Kidney (tissue), 13 donors: ENCODE measurements at regions not wholly inside any gene's neighbourhood (a gene's known extent, or its start where the extent isn't known, plus 50 kb on each side); places are given as distances from the start of the nearest gene placed in this dataset.

Source experiments
- DNase-seq, 5 donors: peaks; one replicate each; pipeline ENCODE4 v3.0.0-alpha.2; 2013 to 2020
- FAIRE-seq: peaks from 2 replicates; lab custom pipeline; 2012; peaks lifted over from hg19 to GRCh38; lab: Jason Lieb, UNC
- H3K27ac ChIP-seq, 2 donors: one replicate each; pipeline ENCODE4 v1.7.0; 2013; ENCODE audit warnings: low read depth in 2 of 2, low read length in 2 of 2, inconsistent platforms in 1 of 2
- H3K27me3 ChIP-seq: one replicate; pipeline ENCODE4 v1.7.1; 2013; ENCODE audit warnings: low read length, inconsistent platforms; ENCODE audit not compliant: control insufficient read depth, insufficient read depth
- H3K36me3 ChIP-seq, 3 donors: one replicate each; pipeline versions ENCODE4 v1.7.0 to v1.7.1; 2013; ENCODE audit warnings: low read length in 3 of 3, control low read depth in 1 of 3, inconsistent platforms in 1 of 3; ENCODE audit not compliant: insufficient read depth in 3 of 3, control insufficient read depth in 2 of 3
- H3K4me1 ChIP-seq, 3 donors: one replicate each; pipeline versions ENCODE4 v1.7.0 to v1.7.1; 2013; ENCODE audit warnings: low read length in 3 of 3, inconsistent platforms in 1 of 3, low read depth in 1 of 3; ENCODE audit not compliant: control insufficient read depth in 2 of 3, insufficient read depth in 2 of 3
- H3K4me3 ChIP-seq, 3 donors: one replicate each; pipeline versions ENCODE4 v1.7.0 to v1.8.1; 2013; ENCODE audit warnings: low read length in 3 of 3, control low read depth in 1 of 3, inconsistent platforms in 1 of 3
- H3K9ac ChIP-seq, 3 donors: one replicate each; pipeline versions ENCODE4 v1.7.0 to v1.7.1; 2013; ENCODE audit warnings: low read length in 3 of 3, control low read depth in 1 of 3, inconsistent platforms in 1 of 3
- H3K9me3 ChIP-seq, 3 donors: one replicate each; pipeline versions ENCODE4 v1.7.0 to v1.7.1; 2013; ENCODE audit warnings: low read length in 3 of 3, control low read depth in 1 of 3, inconsistent platforms in 1 of 3; ENCODE audit not compliant: control insufficient read depth in 2 of 3, insufficient read depth in 1 of 3
- intact Hi-C: fragments of 100-400 bp; cut with DNase I; formaldehyde crosslinking; loops from one replicate; pipeline ENCODE4 v1.11.1; 2022
- TF ChIP-seq, protein P1 (sequence below): IDR thresholded peaks from 3 replicates; pipeline ENCODE4 v1.5.1; 2012; ENCODE audit warnings: mild to moderate bottlenecking, moderate library complexity, borderline replicate concordance; ENCODE audit not compliant: insufficient read depth; ENCODE audit errors: extremely low read depth
- donor health status: control.
- donor health status: control.
- donor health status: control.
- donor health status: control.
- donor health status: control.
- donor health status: DM: yes; HTN: yes; CAD: no.
- donor health status: Normal renal cell carcinoma (clear cell type).

DNA sequence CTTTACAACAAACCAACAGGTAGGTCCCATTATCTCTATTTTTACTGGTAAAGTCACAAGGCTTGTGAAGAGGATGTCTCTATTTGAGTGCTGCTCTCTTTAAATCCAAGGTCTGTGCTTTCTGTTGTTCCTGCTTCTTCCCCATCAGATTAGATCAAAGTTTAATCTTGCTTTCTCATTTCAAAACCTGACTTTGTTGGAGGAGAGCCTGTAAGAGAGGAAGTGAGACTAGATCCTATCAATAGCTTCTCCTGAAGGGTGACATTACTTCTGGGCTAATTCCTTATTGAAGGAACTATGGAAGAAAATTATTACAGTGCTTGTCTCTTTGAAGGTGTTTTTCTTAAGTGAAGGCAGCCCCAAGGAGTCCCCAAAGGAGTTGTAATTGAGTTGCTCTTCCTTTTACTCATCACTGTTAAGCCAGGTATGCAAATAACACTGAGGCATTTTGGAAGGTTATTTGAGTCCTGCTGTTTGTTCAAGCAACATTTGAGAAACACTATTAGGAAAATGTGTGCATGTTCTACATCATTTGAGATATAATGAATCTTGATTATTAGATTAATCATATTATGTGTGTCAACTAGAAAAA is 146.2 kb upstream of the MBL2 start:
- Histone ChIP-seq H3K36me3 (no peaks in the 10 kb centered on the region), H3K4me1 (no peaks in the 10 kb centered on the region), H3K9ac (no peak overlapping the region), H3K4me3 (no peak overlapping the region), H3K27me3 (no peaks in the 10 kb centered on the region), H3K9me3 (no peaks in the 10 kb centered on the region), H3K27ac (no peak overlapping the region)
- TF ChIP-seq, protein P1, sequence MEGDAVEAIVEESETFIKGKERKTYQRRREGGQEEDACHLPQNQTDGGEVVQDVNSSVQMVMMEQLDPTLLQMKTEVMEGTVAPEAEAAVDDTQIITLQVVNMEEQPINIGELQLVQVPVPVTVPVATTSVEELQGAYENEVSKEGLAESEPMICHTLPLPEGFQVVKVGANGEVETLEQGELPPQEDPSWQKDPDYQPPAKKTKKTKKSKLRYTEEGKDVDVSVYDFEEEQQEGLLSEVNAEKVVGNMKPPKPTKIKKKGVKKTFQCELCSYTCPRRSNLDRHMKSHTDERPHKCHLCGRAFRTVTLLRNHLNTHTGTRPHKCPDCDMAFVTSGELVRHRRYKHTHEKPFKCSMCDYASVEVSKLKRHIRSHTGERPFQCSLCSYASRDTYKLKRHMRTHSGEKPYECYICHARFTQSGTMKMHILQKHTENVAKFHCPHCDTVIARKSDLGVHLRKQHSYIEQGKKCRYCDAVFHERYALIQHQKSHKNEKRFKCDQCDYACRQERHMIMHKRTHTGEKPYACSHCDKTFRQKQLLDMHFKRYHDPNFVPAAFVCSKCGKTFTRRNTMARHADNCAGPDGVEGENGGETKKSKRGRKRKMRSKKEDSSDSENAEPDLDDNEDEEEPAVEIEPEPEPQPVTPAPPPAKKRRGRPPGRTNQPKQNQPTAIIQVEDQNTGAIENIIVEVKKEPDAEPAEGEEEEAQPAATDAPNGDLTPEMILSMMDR: no peak
- DNase-seq: no peak
- FAIRE-seq: no peak
- intact Hi-C loops: no loop called here

GRCh38 chr10:52915391-52915790 is 142.8 kb upstream of the MBL2 start:
- FAIRE-seq (no peak), DNase-seq (no peak)

DNA sequence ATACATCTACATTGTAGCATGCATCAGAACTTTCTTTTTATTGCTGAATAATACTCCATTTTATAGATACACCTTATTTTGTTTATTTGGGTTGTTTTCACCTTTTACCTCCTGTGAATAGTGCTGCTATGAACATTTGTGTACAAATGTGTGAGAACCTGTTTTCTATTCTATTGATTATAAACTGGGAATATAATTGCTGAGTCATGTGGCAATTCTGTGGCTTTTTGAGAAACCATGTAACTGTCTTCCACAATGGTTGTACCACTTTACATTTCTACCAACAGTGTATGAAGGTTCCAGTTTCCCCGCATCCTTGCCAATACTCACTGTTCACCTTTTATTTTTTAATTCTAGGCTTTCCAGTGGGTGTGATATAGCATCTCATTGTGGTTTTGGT is 138.6 kb upstream of the MBL2 start:
- no peak overlapping the region for H3K4me3 ChIP-seq
- no peaks in the 10 kb centered on the region for H3K27me3 ChIP-seq
- no peaks in the 10 kb centered on the region for H3K4me1 ChIP-seq
- no peak for FAIRE-seq
- DNase-seq: no peak
- TF ChIP-seq, protein P1: no peak
- no peak overlapping the region for H3K9ac ChIP-seq
- H3K36me3 ChIP-seq: no peaks in the 10 kb centered on the region
- H3K9me3 ChIP-seq: no peaks in the 10 kb centered on the region
- intact Hi-C loops: no loop called here
- no peak overlapping the region for H3K27ac ChIP-seq

More at GRCh38 chr10:52915391-52915790, 142.8 kb upstream of the MBL2 start:
- intact Hi-C loops: no loop called here
- no peak overlapping the region for H3K27ac ChIP-seq
- TF ChIP-seq, protein P1: no peak
- H3K9ac ChIP-seq: no peak overlapping the region
- no peaks in the 10 kb centered on the region for H3K4me1 ChIP-seq
- H3K9me3 ChIP-seq: no peaks in the 10 kb centered on the region
- H3K4me3 ChIP-seq: no peak overlapping the region
- H3K27me3 ChIP-seq: no peaks in the 10 kb centered on the region
- no peaks in the 10 kb centered on the region for H3K36me3 ChIP-seq

DNA sequence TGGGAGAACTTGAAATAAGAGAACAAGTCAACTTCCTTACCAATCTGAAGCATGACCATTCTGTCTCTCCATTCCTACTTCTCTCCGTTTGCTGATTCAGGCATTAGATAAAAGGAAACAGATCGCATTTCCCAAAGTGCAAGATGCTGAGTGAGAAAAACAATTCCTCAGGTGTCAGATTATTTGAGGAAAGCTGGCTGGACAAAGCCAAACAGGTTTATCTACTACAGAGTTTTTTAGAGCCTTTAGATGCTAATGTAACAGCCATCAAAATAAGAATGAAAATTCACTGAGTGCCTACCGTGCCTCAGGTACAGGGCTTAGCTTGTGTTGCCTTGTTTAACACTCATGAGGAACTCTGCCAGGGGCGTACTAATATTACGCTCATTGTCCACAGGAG is 135.9 kb upstream of the MBL2 start:
- FAIRE-seq (no peak), DNase-seq (peak in 2 of 5 donors; percentile 60 to 66)
- Histone ChIP-seq H3K36me3 (no peaks in the 10 kb centered on the region), H3K9ac (no peak overlapping the region), H3K27ac (no peak overlapping the region), H3K9me3 (no peaks in the 10 kb centered on the region), H3K27me3 (no peaks in the 10 kb centered on the region), H3K4me1 (no peaks in the 10 kb centered on the region), H3K4me3 (no peak overlapping the region)
- intact Hi-C loops: no loop called here
- TF ChIP-seq, protein P1: no peak
